ENCODE measurements at regions not wholly inside any gene's neighbourhood (a gene's known extent, or its start where the extent isn't known, plus 50 kb on each side); places are given as distances from the start of the nearest gene placed in this dataset.

GRCh38 chr15:93268066-93268465 lies 179.1 kb upstream of the RGMA start:
- TF ChIP-seq CTCF (IDR thresholded peaks at IDR 0.05): no peak
- ATAC-seq (ENCODE audit: low FRiP score) (no peak), DNase-seq (ENCODE audit: low spot score) (no peak)

GRCh38 chr15:93266291-93266690 lies 177.3 kb upstream of the RGMA start:
- no peak for DNase-seq (ENCODE audit: low spot score)
- no peak for TF ChIP-seq CTCF (IDR thresholded peaks at IDR 0.05)
- ATAC-seq (ENCODE audit: low FRiP score): no peak

GRCh38 chr15:93265111-93265556 lies 176.1 kb upstream of the RGMA start:
- no peak for TF ChIP-seq CTCF (IDR thresholded peaks at IDR 0.05)
- ATAC-seq (ENCODE audit: low FRiP score): no peak

GRCh38 chr15:93261845-93262244 lies 172.8 kb upstream of the RGMA start:
- DNase-seq (ENCODE audit: low spot score): no peak
- no peak for TF ChIP-seq CTCF (IDR thresholded peaks at IDR 0.05)
- ATAC-seq (ENCODE audit: low FRiP score): no peak

More at GRCh38 chr15:93265111-93265556, 176.1 kb upstream of the RGMA start:
- no peak for DNase-seq (ENCODE audit: low spot score)

GRCh38 chr15:93257920-93258319 lies 168.9 kb upstream of the RGMA start:
- no peak for TF ChIP-seq CTCF (IDR thresholded peaks at IDR 0.05)
- no peak for ATAC-seq (ENCODE audit: low FRiP score)

GRCh38 chr15:93253681-93254080 lies 164.7 kb upstream of the RGMA start:
- no peak for TF ChIP-seq CTCF (IDR thresholded peaks at IDR 0.05)
- DNase-seq (ENCODE audit: low spot score) (no peak), ATAC-seq (ENCODE audit: low FRiP score) (no peak)

More at GRCh38 chr15:93257920-93258319, 168.9 kb upstream of the RGMA start:
- no peak for DNase-seq (ENCODE audit: low spot score)

- no peak for DNase-seq (ENCODE audit: low spot score)
- TF ChIP-seq CTCF (IDR thresholded peaks at IDR 0.05): no peak
Observed at GRCh38 chr15:93252780-93253179, 163.8 kb upstream of the RGMA start.

More at GRCh38 chr15:93252780-93253179, 163.8 kb upstream of the RGMA start:
- no peak for ATAC-seq (ENCODE audit: low FRiP score)
